ENCODE measurements at regions not wholly inside any gene's neighbourhood (a gene's known extent, or its start where the extent isn't known, plus 50 kb on each side); places are given as distances from the start of the nearest gene placed in this dataset.

GRCh38 chr15:91603384-91604080, 250.0 kb upstream of the SLCO3A1 start:
- DNase-seq (ENCODE audit: extremely low read depth, low read depth) = no peak
- TF ChIP-seq, protein P1, sequence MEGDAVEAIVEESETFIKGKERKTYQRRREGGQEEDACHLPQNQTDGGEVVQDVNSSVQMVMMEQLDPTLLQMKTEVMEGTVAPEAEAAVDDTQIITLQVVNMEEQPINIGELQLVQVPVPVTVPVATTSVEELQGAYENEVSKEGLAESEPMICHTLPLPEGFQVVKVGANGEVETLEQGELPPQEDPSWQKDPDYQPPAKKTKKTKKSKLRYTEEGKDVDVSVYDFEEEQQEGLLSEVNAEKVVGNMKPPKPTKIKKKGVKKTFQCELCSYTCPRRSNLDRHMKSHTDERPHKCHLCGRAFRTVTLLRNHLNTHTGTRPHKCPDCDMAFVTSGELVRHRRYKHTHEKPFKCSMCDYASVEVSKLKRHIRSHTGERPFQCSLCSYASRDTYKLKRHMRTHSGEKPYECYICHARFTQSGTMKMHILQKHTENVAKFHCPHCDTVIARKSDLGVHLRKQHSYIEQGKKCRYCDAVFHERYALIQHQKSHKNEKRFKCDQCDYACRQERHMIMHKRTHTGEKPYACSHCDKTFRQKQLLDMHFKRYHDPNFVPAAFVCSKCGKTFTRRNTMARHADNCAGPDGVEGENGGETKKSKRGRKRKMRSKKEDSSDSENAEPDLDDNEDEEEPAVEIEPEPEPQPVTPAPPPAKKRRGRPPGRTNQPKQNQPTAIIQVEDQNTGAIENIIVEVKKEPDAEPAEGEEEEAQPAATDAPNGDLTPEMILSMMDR (IDR thresholded peaks at IDR 0.05; ENCODE audit: low read depth, low read length, missing control alignments) = no peak
- H3K4me3 ChIP-seq (replicated peaks; ENCODE audit: low read depth, low read length) = no peak overlapping the region

DNA sequence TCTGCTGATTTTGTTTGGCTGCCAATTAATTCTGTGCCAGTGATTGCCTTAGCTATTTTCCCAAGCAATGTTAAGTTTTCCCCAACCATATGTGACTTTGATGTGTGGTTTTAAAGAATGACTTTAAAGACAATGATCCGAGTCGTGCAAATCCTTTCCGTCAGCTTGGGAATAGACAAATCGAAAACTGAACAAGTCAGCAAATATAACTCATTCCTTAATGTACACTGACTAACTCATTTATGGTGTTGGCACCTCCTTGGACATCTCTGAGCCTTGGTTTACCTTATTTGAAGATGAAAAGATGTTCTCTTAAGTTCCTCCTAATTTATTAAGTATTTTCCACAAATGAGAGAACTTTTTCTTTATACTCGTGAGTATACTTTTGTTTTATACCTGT, 249.4 kb upstream of the SLCO3A1 start:
- TF ChIP-seq, protein P1 (IDR thresholded peaks at IDR 0.05; ENCODE audit: low read depth, low read length, missing control alignments) = no peak
- no peak overlapping the region for H3K4me3 ChIP-seq (replicated peaks; ENCODE audit: low read depth, low read length)
- no peak for DNase-seq (ENCODE audit: extremely low read depth, low read depth)

GRCh38 chr15:91605576-91605975, 247.9 kb upstream of the SLCO3A1 start:
- TF ChIP-seq, protein P1 (IDR thresholded peaks at IDR 0.05; ENCODE audit: low read depth, low read length, missing control alignments) = no peak
- no peak overlapping the region for H3K4me3 ChIP-seq (replicated peaks; ENCODE audit: low read depth, low read length)
- no peak for DNase-seq (ENCODE audit: extremely low read depth, low read depth)

- TF ChIP-seq, protein P1 (IDR thresholded peaks at IDR 0.05; ENCODE audit: low read depth, low read length, missing control alignments) = no peak
- H3K4me3 ChIP-seq (replicated peaks; ENCODE audit: low read depth, low read length) = no peak overlapping the region
- no peak for DNase-seq (ENCODE audit: extremely low read depth, low read depth)
Observed at GRCh38 chr15:91609231-91609630, 244.3 kb upstream of the SLCO3A1 start.

DNA sequence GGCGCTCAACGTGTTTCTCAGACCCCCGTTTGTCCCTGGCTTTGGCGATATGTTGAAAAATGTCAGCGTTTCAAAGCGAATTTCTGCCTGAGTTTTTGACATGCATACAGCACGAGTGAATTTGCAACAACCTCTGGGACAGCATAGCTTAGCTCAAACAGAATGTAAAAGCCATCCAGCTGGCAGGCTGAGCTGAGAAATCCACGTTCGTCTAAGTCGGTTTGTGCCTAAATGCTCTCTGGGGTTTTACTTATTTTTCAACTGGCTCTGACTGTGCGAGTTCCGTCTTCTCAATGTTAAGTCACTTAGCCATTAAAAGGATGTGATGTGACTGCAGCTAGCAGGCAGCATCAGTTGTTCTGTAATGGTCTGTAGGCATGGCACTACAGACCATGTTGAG, 243.5 kb upstream of the SLCO3A1 start:
- TF ChIP-seq, protein P1 (IDR thresholded peaks at IDR 0.05; ENCODE audit: low read depth, low read length, missing control alignments) = no peak
- no peak for DNase-seq (ENCODE audit: extremely low read depth, low read depth)
- H3K4me3 ChIP-seq (replicated peaks; ENCODE audit: low read depth, low read length) = no peak overlapping the region

- DNase-seq (ENCODE audit: extremely low read depth, low read depth) = no peak
- TF ChIP-seq, protein P1 (IDR thresholded peaks at IDR 0.05; ENCODE audit: low read depth, low read length, missing control alignments) = no peak
- H3K4me3 ChIP-seq (replicated peaks; ENCODE audit: low read depth, low read length) = no peak overlapping the region
Observed at GRCh38 chr15:91611561-91612323, 241.8 kb upstream of the SLCO3A1 start.
